Dendritic cell treated with granulocyte-macrophage colony-stimulating factor and Interleukin-4, amounts not matched to agents 40 ng/mL and 50 ng/mL, for 4 days (primary cell): ENCODE measurements at regions not wholly inside any gene's neighbourhood (a gene's known extent, or its start where the extent isn't known, plus 50 kb on each side); places are given as distances from the start of the nearest gene placed in this dataset.
"Not testable (repeated sequence)": the region's sequence is repeated elsewhere in the genome, so short reads cannot be mapped to it uniquely, and the experiment has no call there.

Experiments used
- H3K27ac Mint-ChIP-seq: one replicate; pipeline ENCODE4 v1.8.0; 2022; ENCODE audit warnings: mild to moderate bottlenecking, mixed read lengths
- H3K27me3 Mint-ChIP-seq: one replicate; pipeline ENCODE4 v1.8.0; 2022; ENCODE audit warnings: mild to moderate bottlenecking, mixed read lengths
- H3K36me3 Mint-ChIP-seq: one replicate; pipeline ENCODE4 v1.8.0; 2022; ENCODE audit warnings: low read depth, mixed read lengths
- H3K4me1 Mint-ChIP-seq: one replicate; pipeline ENCODE4 v1.8.0; 2022; ENCODE audit warnings: low read depth, mixed read lengths
- H3K4me3 Mint-ChIP-seq: one replicate; pipeline ENCODE4 v1.8.0; 2022; ENCODE audit warnings: mild to moderate bottlenecking, moderate library complexity, mixed read lengths
- H3K9me3 Mint-ChIP-seq: one replicate; pipeline ENCODE4 v1.8.0; 2022; ENCODE audit warnings: mixed read lengths
- intact Hi-C: fragments of 100-400 bp; cut with micrococcal nuclease; formaldehyde crosslinking; loops from one replicate; pipeline ENCODE4 v1.15.0; 2022

- H3K27me3 Mint-ChIP-seq: no peaks in the 10 kb centered on the region
- no peak overlapping the region for H3K4me3 Mint-ChIP-seq
- no peaks in the 10 kb centered on the region for H3K9me3 Mint-ChIP-seq
- peaks cover 26% of the 10 kb centered on the region for H3K4me1 Mint-ChIP-seq
- intact Hi-C loops: no loop called here
- no peak overlapping the region for H3K27ac Mint-ChIP-seq
- H3K36me3 Mint-ChIP-seq: no peaks in the 10 kb centered on the region
Measured at GRCh38 chr6:137678451-137678850, 184.3 kb upstream of the OLIG3 start.

- no peaks in the 10 kb centered on the region for H3K27me3 Mint-ChIP-seq
- no peaks in the 10 kb centered on the region for H3K36me3 Mint-ChIP-seq
- H3K9me3 Mint-ChIP-seq: no peaks in the 10 kb centered on the region
- peak overlapping the region; percentile 48 for H3K4me3 Mint-ChIP-seq
- peaks cover 37% of the 10 kb centered on the region for H3K4me1 Mint-ChIP-seq
- H3K27ac Mint-ChIP-seq: no peak overlapping the region
- intact Hi-C loops: no loop called here
Measured at GRCh38 chr6:137680705-137681346, 186.2 kb upstream of the TNFAIP3 start.

DNA sequence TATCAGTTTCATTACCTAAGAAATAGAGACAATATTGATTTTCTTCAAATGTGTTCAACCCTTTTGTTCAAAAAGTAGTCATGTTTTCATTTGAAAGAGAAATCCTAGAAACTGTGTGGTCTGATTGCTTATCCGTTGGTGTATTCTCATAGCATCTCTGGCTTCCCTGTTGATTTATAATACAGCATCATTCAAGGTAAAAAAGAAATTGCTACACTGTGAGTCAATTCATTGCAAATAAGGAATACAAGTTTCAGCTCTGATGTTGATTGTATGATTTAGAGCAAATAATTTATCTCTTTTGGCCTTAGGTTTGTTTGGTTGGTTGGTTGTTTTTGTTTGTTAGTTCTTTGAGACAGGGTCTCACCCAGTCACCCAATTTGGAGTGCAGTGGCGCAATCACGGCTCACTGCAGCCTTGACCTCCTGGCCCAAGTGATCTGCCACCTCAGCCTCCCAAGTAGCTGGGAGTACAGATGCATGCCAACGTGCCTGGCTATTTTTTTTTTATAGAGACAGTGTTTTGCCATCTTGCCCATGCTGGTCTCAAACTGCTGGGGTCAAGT is 185.5 kb upstream of the TNFAIP3 start:
- no peaks in the 10 kb centered on the region for H3K9me3 Mint-ChIP-seq
- H3K27ac Mint-ChIP-seq: no peak overlapping the region
- H3K4me3 Mint-ChIP-seq: no peak overlapping the region
- intact Hi-C loops: no loop called here
- peaks cover 1% of the 10 kb centered on the region for H3K27me3 Mint-ChIP-seq
- H3K36me3 Mint-ChIP-seq: no peaks in the 10 kb centered on the region
- H3K4me1 Mint-ChIP-seq: peaks cover 43% of the 10 kb centered on the region

- H3K27ac Mint-ChIP-seq, H3K36me3 Mint-ChIP-seq, H3K4me3 Mint-ChIP-seq, H3K27me3 Mint-ChIP-seq, H3K9me3 Mint-ChIP-seq, intact Hi-C loops: not testable (repeated sequence)
- H3K4me1 Mint-ChIP-seq: peaks cover 42% of the 10 kb centered on the region
Measured at GRCh38 chr6:137682658-137683057, 184.4 kb upstream of the TNFAIP3 start.

- H3K4me1 Mint-ChIP-seq: peaks cover 42% of the 10 kb centered on the region
- peaks cover 1% of the 10 kb centered on the region for H3K27me3 Mint-ChIP-seq
- no peak overlapping the region for H3K4me3 Mint-ChIP-seq
- H3K27ac Mint-ChIP-seq: no peak overlapping the region
- intact Hi-C loops: no loop called here
- H3K36me3 Mint-ChIP-seq: no peaks in the 10 kb centered on the region
- H3K9me3 Mint-ChIP-seq: no peaks in the 10 kb centered on the region
Measured at GRCh38 chr6:137683916-137684315, 183.1 kb upstream of the TNFAIP3 start.

- H3K27ac Mint-ChIP-seq: no peak overlapping the region
- intact Hi-C loops: no loop called here
Measured at GRCh38 chr6:137685798-137686375, 181.2 kb upstream of the TNFAIP3 start.

GRCh38 chr6:137687818-137688217 is 179.2 kb upstream of the TNFAIP3 start:
- Mint-ChIP-seq H3K9me3 (no peaks in the 10 kb centered on the region), H3K27me3 (peaks cover 3% of the 10 kb centered on the region), H3K4me3 (no peak overlapping the region), H3K4me1 (peaks cover 29% of the 10 kb centered on the region), H3K27ac (no peak overlapping the region), H3K36me3 (no peaks in the 10 kb centered on the region)
- intact Hi-C loops: no loop called here

More at GRCh38 chr6:137685798-137686375, 181.2 kb upstream of the TNFAIP3 start:
- Mint-ChIP-seq H3K4me1 (peaks cover 34% of the 10 kb centered on the region), H3K36me3 (no peaks in the 10 kb centered on the region), H3K9me3 (no peaks in the 10 kb centered on the region), H3K27me3 (peaks cover 1% of the 10 kb centered on the region), H3K4me3 (no peak overlapping the region)

GRCh38 chr6:137688230-137688971 is 178.7 kb upstream of the TNFAIP3 start:
- H3K27me3 Mint-ChIP-seq: peaks cover 3% of the 10 kb centered on the region
- H3K4me1 Mint-ChIP-seq: peaks cover 29% of the 10 kb centered on the region
- H3K27ac Mint-ChIP-seq: no peak overlapping the region
- H3K36me3 Mint-ChIP-seq: no peaks in the 10 kb centered on the region
- H3K4me3 Mint-ChIP-seq: no peak overlapping the region
- H3K9me3 Mint-ChIP-seq: no peaks in the 10 kb centered on the region
- intact Hi-C loops: no loop called here

- no peak overlapping the region for H3K4me3 Mint-ChIP-seq
- no peak overlapping the region for H3K27ac Mint-ChIP-seq
- intact Hi-C loops: no loop called here
Measured at GRCh38 chr6:137689377-137689776, 177.7 kb upstream of the TNFAIP3 start.

GRCh38 chr6:137690034-137690433 is 177.0 kb upstream of the TNFAIP3 start:
- intact Hi-C loops: no loop called here
- no peaks in the 10 kb centered on the region for H3K9me3 Mint-ChIP-seq
- no peak overlapping the region for H3K27ac Mint-ChIP-seq
- H3K27me3 Mint-ChIP-seq: peaks cover 3% of the 10 kb centered on the region
- H3K36me3 Mint-ChIP-seq: no peaks in the 10 kb centered on the region
- peaks cover 23% of the 10 kb centered on the region for H3K4me1 Mint-ChIP-seq
- H3K4me3 Mint-ChIP-seq: no peak overlapping the region

More at GRCh38 chr6:137689377-137689776, 177.7 kb upstream of the TNFAIP3 start:
- peaks cover 3% of the 10 kb centered on the region for H3K27me3 Mint-ChIP-seq
- H3K9me3 Mint-ChIP-seq: no peaks in the 10 kb centered on the region
- H3K36me3 Mint-ChIP-seq: no peaks in the 10 kb centered on the region
- H3K4me1 Mint-ChIP-seq: peaks cover 27% of the 10 kb centered on the region

GRCh38 chr6:137690721-137691120 is 176.3 kb upstream of the TNFAIP3 start:
- Mint-ChIP-seq H3K27me3 (peaks cover 7% of the 10 kb centered on the region), H3K27ac (no peak overlapping the region), H3K4me3 (no peak overlapping the region), H3K9me3 (no peaks in the 10 kb centered on the region), H3K36me3 (no peaks in the 10 kb centered on the region), H3K4me1 (peaks cover 20% of the 10 kb centered on the region)
- intact Hi-C loops: no loop called here

DNA sequence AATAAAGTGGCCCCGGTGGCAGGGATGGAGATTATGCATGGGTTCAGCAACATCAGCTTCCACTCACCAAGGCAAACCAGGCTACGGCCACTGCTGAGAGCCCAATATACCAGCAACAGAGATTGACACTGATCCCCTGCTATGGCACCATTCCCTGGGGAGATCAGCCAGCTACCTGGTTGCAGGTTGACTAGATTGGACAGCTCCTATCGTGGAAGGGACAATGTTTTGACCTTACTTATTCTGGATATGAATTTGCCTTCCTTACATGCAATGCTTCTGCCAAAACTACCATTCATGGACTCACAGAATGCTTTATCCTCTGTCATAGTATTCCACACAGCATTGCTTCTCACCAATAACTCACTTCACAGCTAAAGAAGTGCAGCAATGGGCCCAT is 174.8 kb upstream of the TNFAIP3 start:
- Mint-ChIP-seq H3K4me3 (no peak overlapping the region), H3K4me1 (peaks cover 10% of the 10 kb centered on the region), H3K9me3 (no peaks in the 10 kb centered on the region), H3K27me3 (peaks cover 8% of the 10 kb centered on the region), H3K36me3 (no peaks in the 10 kb centered on the region), H3K27ac (no peak overlapping the region)
- intact Hi-C loops: no loop called here

DNA sequence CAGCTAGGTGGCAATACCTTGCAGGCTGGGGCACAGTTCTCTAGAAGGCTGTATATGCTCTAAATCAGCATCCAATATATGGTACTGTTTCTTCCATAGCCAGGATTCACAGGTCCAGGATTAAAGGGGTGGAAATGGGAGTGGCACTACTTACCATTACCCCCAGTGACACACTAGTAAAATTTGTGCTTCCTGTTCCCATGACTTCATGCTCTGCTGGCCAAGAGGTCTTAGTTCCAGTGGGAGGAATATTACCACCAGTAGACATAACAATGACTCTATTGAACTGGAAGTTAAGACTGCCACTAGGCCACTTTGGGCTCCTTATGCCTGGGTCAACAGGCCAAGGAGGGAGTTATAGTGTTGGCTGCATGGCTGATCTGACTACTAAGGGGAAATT is 174.3 kb upstream of the TNFAIP3 start:
- Mint-ChIP-seq H3K27me3 (peaks cover 8% of the 10 kb centered on the region), H3K4me3 (no peak overlapping the region), H3K27ac (no peak overlapping the region), H3K9me3 (no peaks in the 10 kb centered on the region), H3K4me1 (peaks cover 8% of the 10 kb centered on the region), H3K36me3 (no peaks in the 10 kb centered on the region)
- intact Hi-C loops: no loop called here

- Mint-ChIP-seq H3K36me3 (no peaks in the 10 kb centered on the region), H3K27ac (no peak overlapping the region), H3K9me3 (no peaks in the 10 kb centered on the region), H3K4me1 (peaks cover 9% of the 10 kb centered on the region), H3K27me3 (peaks cover 8% of the 10 kb centered on the region), H3K4me3 (no peak overlapping the region)
- intact Hi-C loops: no loop called here
Measured at GRCh38 chr6:137693711-137694110, 173.3 kb upstream of the TNFAIP3 start.
